GM19463 (cell line): ENCODE measurements at regions not wholly inside any gene's neighbourhood (a gene's known extent, or its start where the extent isn't known, plus 50 kb on each side); places are given as distances from the start of the nearest gene placed in this dataset.
A peak's percentile ranks its signal among the peaks of the same experiment; 100 is the strongest.

Experiments used
- ATAC-seq: cut with Tn5 transposase; IDR thresholded peaks from one replicate; pipeline ENCODE4 v1.9.1; 2021; ENCODE audit warnings: mild to moderate bottlenecking, moderate library complexity; ENCODE audit not compliant: unreplicated experiment

DNA sequence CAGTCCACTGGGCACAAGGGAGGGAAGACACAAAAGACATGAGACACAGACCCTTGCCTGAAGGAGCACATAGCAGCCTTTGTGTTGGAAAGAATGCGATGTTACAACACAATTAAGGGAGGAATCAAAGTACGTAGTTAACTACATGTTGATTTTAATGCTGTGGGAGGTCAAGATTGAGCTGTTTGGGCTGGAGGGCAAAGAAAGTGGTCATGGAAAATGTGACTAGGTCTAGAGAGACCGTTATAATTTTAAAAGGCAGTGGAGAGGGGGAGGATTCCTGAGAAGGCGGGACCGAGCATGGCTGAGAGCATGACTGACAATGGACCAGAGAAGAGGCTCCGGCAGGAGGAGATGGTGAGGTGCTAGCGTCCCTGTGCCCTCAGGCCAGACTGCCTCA, 111.8 kb upstream of the ATP1A1 start:
- no peak for ATAC-seq

DNA sequence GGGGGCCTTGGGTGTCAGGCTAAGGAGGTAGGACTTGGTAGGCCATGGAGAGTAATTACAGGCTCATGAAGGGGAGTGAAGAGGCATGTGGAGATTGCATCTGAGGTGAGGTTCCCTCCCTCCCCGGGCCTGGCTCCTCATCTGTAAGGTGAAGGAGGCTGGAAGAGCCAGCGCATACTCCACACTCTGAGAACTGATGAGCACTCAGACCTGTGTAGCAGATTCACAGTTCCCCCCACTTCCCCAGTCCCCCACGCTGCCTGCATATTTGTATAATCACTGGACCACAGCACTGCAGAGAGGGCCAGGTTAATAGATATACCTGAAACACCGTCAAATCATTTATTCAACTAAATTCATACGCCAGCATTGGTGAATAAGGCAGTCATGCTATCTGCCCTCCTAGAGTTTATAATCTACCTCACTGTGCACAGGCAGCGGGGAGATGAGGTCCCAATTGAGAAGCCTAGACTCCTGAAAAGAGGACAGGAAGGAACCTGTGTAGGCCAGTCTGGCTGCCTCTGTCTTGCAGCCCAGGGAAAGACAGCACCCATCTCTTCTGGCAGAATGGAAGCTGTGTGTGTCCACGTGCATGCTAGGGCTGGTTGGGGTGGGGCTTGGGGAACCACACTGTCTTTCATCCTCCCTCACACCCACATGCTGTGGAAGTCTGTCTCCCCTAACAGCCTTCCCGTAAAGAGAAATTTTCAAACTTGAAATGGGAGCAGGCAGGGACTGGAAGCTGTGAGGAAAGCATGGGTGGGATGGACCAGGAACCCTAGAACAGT, 110.6 kb upstream of the ATP1A1 start:
- no peak for ATAC-seq

DNA sequence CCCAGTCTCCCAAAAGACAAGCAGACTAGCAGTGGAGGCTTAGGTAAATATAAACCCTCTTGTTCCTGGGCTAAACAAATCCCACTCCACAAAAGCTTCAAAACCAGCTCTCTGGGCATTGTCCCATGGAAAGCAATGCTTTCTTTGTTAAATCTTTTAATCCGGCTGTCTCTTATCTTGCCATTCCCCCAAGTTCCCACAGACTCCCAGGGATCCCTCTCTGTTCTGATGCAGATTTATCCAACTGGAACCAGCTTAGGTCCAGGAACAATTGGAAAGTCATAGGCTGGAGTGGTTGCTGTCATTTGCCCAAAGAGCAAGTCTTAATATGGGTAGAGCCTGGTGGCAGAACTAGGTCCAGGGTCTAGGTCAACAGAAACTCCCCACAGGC, 110.1 kb upstream of the ATP1A1 start:
- ATAC-seq: no peak

DNA sequence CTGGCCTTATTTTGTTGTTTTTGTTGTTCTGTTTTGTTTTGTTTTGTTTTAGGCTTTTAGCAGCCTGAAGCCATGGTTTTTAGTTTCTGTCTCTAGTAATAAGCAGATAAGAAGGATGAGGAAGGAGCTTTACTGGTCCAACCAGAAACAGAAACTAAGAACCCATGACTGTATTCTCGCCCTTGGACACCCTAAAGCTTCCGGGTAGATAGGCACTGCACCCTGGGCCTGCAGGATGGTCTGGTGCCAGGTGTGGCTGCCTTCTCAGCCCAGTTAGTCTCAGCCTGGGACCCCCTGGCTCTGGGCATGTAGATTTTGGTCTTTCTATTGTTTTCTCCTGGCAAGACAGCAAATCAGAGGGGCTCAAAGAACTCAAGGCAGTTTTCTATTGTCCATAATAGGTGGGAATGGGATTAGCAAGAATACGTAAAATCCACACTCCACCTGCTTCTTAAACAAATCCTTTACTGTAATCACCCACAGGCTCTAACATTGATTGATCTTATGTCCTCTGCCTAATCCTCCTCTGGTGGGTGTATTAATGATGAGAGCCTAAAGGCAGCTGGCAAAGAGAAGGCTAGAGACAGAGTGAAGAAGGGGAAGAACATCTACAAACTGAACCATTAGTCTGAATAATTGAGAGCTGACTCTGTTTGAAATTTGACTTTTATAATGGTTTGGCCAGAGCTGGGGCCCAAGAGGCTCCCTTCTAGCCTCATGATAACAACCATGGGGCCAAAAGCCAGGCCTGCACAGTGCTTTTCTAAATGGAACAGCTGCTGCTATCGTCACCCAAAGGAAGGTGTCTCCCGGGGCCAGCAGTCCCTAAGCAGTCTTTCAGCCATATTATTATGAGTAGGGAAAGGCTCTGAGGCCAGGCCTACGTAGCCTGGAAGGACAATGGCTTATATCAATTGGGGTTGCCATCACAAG, 106.8 kb upstream of the ATP1A1 start:
- no peak for ATAC-seq

DNA sequence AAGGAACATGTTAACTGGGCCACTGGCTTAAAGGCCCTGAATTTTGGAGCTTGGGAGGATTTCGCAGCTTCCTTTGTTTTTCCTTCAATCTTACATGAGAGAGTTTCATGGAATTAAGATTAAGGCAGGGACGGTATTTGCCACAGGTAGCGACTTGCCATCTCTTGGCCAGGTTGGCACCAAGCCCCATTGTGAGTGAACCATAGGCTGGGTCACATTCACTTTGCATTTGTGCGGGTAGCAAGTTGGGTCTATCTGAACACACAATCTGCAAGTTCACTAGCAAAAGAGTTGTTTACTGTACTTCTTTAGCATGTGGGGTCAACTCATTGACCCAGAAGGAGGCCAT, 106.2 kb upstream of the ATP1A1 start:
- ATAC-seq: no peak

DNA sequence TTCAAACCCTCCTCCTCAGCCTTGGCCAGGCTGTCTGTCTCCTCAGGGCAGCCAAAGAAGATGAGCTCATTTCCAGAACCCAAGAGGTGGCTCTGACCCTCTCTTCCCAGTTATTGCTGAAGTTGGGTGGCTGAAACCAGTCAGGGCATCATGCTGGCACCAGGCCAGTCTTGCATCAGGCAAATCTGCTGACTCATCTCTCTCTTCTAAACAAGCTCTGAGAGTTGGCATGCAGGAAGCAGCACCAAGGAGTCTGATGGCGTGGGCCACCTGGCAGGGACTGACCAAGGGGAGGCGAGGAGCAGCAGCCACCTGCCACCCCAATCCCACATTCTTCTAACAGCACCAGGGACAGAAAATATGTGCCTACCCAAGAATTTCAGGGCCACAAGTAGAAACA, 104.8 kb upstream of the ATP1A1 start:
- ATAC-seq: no peak

DNA sequence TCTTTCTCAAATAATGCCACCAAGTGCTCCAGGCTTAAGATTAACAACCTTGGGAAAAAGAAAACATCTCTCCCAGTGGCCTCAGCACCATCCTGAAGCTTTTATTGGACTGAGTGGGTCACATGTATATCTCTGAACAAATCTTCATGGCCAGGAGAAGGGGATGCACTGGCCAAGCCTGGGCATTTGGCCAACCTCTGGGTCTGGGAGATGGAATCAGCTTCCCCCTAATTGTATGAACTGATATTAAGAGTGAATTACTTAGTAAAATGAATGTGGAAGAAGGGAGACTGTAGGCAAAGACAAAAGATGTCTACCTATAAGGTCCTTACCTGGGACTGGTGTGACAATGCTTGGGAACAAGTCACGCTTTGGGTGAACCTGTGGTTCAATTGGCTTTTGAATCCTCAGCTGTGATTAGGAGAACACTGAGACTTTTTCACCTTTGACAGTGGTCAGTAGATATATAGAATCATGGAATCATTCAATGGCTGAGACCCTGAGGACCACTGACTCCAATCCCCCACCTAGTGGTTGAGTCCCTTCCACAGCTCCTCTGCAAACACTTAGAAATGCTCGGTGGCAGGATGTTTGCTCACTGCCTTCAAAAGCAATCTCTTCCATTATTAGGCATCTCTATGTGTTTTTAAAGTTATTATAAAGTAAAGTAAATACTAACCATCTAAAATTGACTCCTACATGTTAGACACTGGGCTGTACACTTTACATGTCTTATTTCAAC, 102.6 kb upstream of the ATP1A1 start:
- no peak for ATAC-seq

DNA sequence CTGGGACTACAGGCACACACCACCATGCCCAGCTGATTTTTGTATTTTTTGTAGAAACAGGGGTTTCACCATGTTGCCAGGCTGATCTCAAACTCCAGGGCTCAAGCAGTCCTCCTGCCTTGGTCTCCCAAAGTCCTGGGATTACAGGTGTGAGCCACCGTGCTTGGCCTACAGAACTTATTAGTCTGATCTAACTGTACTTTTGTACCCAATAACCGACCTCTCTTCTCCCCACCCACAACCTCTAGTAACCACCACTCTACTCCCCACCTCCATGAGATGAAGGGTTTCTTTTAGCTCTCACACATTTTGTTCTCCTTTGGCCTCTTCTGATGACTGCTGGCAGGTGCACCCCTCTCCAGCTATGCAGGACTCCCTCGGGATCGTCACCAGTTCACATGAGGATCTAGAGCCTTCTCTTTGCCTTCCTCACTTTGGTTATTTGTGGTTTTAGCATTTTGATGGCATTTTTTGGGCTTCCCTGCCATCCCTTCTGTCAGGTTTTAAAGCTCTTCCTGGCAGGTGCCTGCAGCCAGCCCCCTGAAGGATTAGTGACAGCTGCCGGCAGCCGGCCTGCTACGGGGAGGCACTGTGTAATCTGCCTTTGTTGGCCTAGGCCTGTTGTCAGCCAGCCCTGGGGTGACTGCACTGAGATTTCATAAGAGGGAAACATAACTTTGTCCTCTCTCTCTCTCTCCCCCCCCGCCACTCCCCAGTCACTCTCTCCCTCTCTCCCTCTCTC, 99.8 kb upstream of the ATP1A1 start:
- no peak for ATAC-seq

DNA sequence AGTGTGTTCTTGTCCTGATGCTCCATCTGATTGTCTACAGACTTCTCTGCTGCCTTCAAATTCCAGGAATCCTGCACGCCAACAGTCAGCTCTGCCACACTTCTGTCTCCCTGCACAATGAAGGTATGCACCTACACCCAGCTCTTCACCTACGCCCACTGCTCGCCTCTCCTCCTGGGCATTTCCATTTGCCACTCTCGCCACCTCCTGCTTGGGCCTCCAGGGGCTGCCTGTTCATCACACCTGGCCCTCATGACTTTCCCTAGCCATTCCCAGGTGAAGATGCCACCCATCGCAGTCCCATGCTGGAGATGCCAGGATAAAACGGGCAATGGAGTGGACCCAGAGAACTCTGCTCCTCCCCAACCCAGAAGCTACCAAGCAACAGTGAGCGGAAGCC, 96.5 kb upstream of the ATP1A1 start:
- ATAC-seq: no peak

DNA sequence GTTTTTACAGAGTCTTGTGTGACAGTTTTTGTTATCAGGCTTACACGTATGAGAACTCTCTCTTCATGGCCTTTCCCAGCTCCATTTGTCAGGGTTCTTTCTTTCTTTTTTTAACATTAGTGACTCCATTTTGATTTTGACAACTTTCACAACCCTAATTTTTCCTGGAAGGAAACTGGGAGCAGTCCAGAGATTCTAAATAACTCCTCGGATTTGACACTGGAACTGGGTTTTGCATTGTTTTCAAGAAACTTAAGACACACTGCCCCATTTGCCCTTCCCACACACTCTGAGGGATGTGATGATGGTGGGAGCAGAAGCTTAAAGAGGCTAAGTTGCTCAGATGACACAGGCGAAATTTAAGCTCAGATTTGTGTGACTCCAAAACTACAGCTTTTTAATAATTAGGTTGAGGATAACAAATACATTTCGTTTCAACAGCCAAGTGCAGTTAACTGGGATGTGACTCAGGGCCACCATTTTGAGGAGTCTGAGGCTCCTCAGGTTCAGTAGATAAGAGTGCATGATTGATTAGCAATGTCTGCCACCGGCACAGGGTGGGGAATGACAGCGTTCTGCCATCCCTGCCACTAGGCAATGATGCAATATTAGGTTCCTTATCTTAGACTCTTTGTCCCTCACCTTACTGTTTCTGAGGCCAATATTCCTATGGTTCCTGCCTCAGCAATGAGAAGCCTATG, 95.1 kb upstream of the ATP1A1 start:
- no peak for ATAC-seq

DNA sequence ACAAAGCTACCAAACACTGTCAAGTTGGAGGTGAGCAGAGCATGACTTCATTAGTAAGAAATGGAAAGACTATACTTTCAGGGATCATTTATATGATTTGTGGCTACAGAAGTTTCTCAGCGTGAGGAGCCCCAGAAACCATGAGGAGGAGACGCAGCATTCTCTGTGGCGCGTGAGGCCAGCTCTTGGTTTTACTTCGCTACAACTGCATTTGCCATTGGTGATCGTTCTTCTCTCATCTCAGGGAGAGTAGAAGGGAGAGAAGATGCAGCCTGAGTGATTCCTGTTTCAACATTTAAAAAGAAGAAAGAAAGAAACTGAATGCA, 94.5 kb upstream of the ATP1A1 start:
- ATAC-seq: no peak

DNA sequence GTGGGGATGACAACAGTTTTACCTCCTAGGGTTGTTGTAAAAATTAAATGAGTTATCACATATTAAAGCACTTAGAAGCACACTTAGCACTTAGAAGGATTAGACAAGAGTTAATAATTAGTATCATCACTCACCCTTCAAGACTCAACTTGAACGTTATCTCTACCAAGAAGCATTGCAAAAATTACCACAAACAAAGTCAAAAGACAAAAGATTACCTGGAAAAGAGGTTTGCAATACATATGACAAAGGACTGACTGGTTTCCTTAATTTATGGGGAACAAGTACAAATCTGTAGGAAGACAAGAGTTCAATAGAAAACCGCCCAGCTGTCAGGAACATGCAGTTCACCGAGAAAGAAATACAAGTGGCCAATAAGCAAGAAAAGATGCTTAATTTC, 93.3 kb upstream of the ATP1A1 start:
- no peak for ATAC-seq

DNA sequence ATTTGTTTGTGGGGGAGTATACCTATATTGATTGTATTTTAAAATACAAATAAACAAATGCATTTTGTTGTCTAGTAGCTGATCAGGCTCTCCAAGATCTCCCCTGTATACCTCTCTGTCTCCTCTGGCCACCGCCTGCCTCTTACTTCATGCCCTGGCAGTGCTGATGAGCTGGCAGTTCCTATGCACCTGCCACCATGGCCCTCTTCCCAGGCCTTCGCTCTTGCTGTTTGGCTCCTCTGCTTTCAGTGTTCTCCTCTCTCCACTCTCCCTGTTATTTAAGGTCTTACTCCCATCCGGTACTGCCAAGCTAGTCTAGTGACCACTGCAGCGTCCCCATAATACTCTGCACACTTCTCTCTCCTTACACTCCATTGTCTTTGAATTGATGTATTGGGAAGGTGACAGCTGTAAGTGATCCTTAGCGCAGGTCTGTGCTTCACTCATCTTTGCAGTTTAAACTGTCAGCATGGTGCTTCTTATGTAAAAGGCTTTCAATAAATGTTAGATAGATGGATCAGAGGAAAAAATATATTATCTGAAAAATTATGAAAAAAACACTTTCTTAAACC, 88.1 kb upstream of the ATP1A1 start:
- ATAC-seq: no peak

DNA sequence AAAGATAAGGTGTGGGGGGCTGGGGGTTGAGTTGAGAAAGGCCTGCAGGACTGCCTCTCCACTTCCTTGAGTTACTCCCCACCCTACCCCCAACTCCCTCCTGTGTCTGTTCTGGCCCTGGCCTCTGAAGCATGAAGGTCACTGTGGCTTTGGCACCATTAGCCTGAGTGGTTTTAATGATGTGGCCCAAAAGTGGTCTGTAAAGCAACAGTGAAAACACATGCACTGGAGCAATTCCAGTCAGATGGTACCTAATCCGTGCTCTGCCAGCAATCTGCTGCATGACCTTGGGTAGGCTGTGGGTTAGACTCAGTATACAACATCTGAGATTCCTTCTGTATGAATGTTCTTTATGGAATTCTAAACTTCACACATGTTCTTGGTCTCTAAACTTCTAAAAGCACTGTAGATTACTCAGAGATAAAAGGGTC, 86.5 kb upstream of the ATP1A1 start:
- ATAC-seq: no peak

DNA sequence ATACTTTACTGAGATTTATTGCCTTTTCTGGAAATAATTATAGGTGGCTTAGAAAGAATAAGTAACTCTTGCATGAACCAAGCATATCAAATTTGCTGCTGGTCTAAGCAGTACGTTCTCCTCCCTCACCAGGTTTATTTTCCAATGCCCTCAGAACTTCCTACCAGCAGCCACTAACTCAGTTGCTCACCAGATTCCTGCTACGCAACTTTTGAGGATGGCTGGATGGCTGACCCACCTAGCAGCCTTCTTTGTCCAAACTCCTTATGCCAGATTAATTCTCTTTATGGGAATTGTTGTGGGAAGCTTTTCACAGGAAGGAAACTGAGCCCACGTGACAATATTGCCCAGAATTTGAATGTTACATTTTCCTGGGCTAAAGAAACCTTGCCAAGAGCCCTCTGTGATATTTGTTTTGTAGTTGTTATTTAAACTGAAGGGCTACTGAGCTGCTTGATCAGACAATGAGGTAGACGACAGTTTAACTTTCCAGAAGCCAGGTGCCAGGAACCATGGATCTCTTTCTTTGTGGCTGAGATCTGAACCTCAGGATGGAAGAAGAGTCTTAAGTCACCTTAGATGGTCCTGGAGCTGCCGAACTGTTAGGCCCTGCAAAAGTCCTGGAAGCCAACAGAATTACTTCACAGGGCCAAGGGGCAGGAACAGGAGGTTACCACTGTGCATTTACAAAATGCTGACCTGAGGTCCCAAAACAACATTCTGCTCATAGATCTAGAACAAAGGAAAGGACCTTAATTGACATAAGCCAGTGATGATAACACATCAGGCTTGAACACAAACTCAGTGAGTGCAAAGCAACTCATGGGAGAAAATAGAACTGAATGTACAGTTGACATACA, 85.5 kb upstream of the ATP1A1 start:
- no peak for ATAC-seq

DNA sequence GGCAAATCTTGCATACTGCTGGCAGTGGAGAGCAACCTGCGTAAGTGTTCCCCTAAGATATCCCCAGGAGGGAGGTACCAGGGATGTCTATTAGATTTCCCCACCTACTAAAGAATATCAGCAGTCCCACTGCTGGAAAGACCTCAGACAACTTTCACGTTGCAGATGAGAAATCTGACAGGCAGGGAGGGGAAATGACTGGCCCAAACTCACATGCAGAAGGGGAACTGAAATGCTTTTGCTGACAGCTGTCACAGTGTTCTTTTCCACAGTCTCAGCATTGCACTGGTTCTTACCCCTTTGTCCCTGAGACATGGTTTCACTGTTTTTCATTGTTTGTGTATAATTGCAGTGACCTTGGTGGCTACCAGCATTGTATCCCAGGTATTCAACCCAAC, 84.8 kb upstream of the ATP1A1 start:
- peak; percentile 99 for ATAC-seq

DNA sequence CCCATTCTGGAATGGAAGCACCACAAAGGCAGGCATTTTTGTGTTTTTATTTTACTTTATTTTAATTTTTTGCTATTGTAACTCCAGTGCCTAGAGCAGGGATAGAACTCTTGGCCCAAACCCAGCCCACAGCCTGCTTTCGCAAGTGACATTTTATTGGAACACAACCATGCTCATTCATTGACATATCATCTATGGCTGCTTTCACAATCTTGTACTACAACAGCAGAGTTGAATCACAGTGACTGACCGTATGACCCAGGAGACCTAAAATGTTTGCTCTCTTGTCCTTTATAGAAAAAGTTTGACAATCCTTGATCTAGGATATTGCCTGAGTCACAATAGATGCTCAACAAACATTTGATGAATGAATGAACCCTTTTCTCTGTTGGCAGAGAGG, 83.9 kb upstream of the ATP1A1 start:
- no peak for ATAC-seq

DNA sequence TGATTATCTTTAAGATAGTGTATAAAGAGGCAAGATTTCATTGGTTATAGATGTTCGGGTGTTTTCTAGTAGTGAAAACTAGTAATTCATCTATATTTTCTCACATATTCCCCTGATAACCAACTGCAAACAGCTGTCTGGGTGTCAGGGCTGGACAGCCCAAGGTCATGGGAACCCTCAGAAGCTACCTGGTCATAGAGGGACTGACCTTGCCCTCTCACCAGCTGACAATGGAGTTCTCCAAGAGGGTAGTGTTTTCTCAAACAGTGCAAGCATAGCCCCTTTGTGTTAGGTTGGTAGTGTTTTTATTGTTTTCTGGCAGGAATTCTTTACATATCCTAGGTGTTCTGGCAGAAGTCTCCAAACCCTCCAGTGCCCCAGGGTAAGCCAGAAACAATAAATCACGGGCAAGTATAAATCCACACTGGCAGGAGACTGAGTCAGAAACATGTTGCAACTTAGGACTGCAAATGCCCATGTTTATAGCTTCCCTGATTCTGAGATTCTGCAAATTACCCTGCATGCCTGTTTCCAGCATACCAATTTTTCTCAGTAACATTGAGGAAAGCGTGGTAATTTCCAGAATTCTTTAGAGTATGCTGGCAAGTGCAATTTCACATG, 82.8 kb upstream of the ATP1A1 start:
- no peak for ATAC-seq

DNA sequence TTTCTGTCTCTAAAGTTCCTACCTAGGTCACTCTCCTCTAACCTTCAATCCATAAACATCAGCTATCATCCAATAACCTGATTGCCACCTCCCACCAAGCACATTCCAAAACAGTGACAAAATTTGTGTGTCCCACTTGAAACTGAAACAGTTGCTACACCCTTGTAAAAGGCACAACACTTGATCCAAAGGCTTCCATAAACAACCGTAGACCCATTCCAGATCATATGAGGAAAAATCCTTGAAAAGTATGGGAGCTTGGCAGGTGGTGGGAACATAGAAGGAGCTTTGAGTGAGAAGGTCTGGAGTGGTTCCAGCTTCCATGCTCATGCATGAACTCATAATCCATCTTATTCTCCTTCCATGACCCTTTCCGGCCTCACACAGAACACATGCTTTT, 82.0 kb upstream of the ATP1A1 start:
- no peak for ATAC-seq
